ENCODE measurements at regions not wholly inside any gene's neighbourhood (a gene's known extent, or its start where the extent isn't known, plus 50 kb on each side); places are given as distances from the start of the nearest gene placed in this dataset.

GRCh38 chr5:2629045-2629444 is 122.4 kb downstream of the IRX2 start:
- TF ChIP-seq CTCF (IDR thresholded peaks at IDR 0.05; ENCODE audit: insufficient read depth, low read length, poor library complexity, severe bottlenecking) (no peak), EZH2phosphoT487 (conservative IDR thresholded peaks at IDR 0.05; ENCODE audit: low read length) (no peak)
